B cell (primary cell): ENCODE measurements at regions not wholly inside any gene's neighbourhood (a gene's known extent, or its start where the extent isn't known, plus 50 kb on each side); places are given as distances from the start of the nearest gene placed in this dataset.

Experiments
- ATAC-seq: fragments of 200-7000 bp; cut with Tn5 transposase; one replicate; pipeline ENCODE4 v1.10.0; 2021; ENCODE audit warnings: low read depth, mild to moderate bottlenecking, moderate number of reproducible peaks, moderate library complexity
- CTCF ChIA-PET: fragments of 350-600 bp; sonication (Branson Sonifier 250); formaldehyde crosslinking; loops from one replicate; lab custom pipeline; 2021; ENCODE audit warnings: antibody characterized with exemption, inconsistent platforms; lab: Charles Lee
- POLR2A ChIA-PET: fragments of 350-600 bp; sonication (Branson Sonifier 250); formaldehyde crosslinking; loops from one replicate; lab custom pipeline; 2021; ENCODE audit warnings: antibody characterized with exemption; lab: Charles Lee
- DNase-seq: peaks from one replicate; pipeline ENCODE4 v3.0.0; 2013
- H2AFZ ChIP-seq: 2 replicates; pipeline ENCODE4 v1.6.1; 2012; ENCODE audit warnings: mild to moderate bottlenecking, low read depth, low read length; ENCODE audit not compliant: insufficient read depth, poor library complexity, severe bottlenecking
- H3K27ac ChIP-seq, 2 donors: 1 replicate in 1 of 2; 2 replicates in 1 of 2; pipeline ENCODE4 v1.5.1; 2012 to 2013; ENCODE audit warnings: low read length in 2 of 2, mild to moderate bottlenecking in 2 of 2, moderate library complexity in 1 of 2
- H3K27me3 ChIP-seq, 4 experiments: fragments of 200-600 bp in 1 of 4; sonication (generic) in 1 of 4; replicated peaks in 1 of 4; 1 replicate in 2 of 4; 2 replicates in 2 of 4; pipeline versions ENCODE4 v1.6.1 to v1.7.0; 2013 to 2016; ENCODE audit warnings: low read length in 3 of 4, mild to moderate bottlenecking in 2 of 4, mixed read lengths in 1 of 4, moderate library complexity in 1 of 4; ENCODE audit not compliant: insufficient read depth in 4 of 4, control insufficient read depth in 3 of 4; ENCODE audit errors: control extremely low read depth in 1 of 4
- H3K36me3 ChIP-seq, 2 experiments: replicated peaks in 1 of 2; 1 replicate in 1 of 2; 2 replicates in 1 of 2; pipeline versions ENCODE4 v1.6.1 to v1.7.1; 2013; ENCODE audit warnings: low read length in 1 of 2; ENCODE audit not compliant: insufficient read depth in 2 of 2, control insufficient read depth in 1 of 2; ENCODE audit errors: control extremely low read depth in 1 of 2, extremely low read depth in 1 of 2
- H3K4me1 ChIP-seq, 2 donors: fragments of 200-600 bp in 1 of 2; sonication (generic) in 1 of 2; 1 replicate in 1 of 2; 2 replicates in 1 of 2; pipeline versions ENCODE4 v1.5.1 to v1.6.1; 2013 to 2017; ENCODE audit warnings: low read length in 2 of 2; ENCODE audit not compliant: control insufficient read depth in 2 of 2, insufficient read depth in 2 of 2
- H3K4me2 ChIP-seq: replicated peaks from 2 replicates; pipeline ENCODE3; 2012; ENCODE audit warnings: mild to moderate bottlenecking, low read depth, low read length; ENCODE audit not compliant: poor library complexity, severe bottlenecking
- H3K4me3 ChIP-seq, 5 experiments: fragments of 200-600 bp in 1 of 5; sonication (generic) in 1 of 5; 1 replicate in 3 of 5; 2 replicates in 2 of 5; pipeline versions ENCODE4 v1.5.1 to v1.7.0; 2011 to 2016; ENCODE audit warnings: low read length in 4 of 5, mild to moderate bottlenecking in 4 of 5, low read depth in 2 of 5, control low read depth in 1 of 5, moderate library complexity in 1 of 5; ENCODE audit not compliant: insufficient read depth in 1 of 5; ENCODE audit errors: control extremely low read depth in 1 of 5, extremely low read depth in 1 of 5
- H3K79me2 ChIP-seq: fragments of 200-600 bp; sonication (generic); one replicate; pipeline ENCODE4 v1.6.0; 2016; ENCODE audit warnings: low read length; ENCODE audit not compliant: control insufficient read depth, insufficient read depth
- H3K9ac ChIP-seq: fragments of 200-600 bp; sonication (generic); 2 replicates; pipeline ENCODE4 v1.6.1; 2017; ENCODE audit warnings: mild to moderate bottlenecking, low read length, moderate library complexity
- H3K9me3 ChIP-seq, 3 donors: one replicate each; pipeline versions ENCODE4 v1.6.1 to v1.7.1; 2013; ENCODE audit warnings: low read length in 2 of 3; ENCODE audit not compliant: control insufficient read depth in 2 of 3, insufficient read depth in 1 of 3; ENCODE audit errors: control extremely low read depth in 1 of 3
- H4K20me1 ChIP-seq: 2 replicates; pipeline ENCODE4 v1.6.0; 2012; ENCODE audit warnings: mild to moderate bottlenecking, low read length; ENCODE audit not compliant: insufficient read depth, control insufficient read depth, poor library complexity, severe bottlenecking
- H3K27ac Mint-ChIP-seq: one replicate; pipeline ENCODE4 v1.8.0; 2021; ENCODE audit warnings: mixed read lengths
- H3K27me3 Mint-ChIP-seq: one replicate; pipeline ENCODE4 v1.8.0; 2021; ENCODE audit warnings: mixed read lengths
- H3K4me1 Mint-ChIP-seq: one replicate; pipeline ENCODE4 v1.8.0; 2021; ENCODE audit warnings: mixed read lengths
- H3K4me3 Mint-ChIP-seq: one replicate; pipeline ENCODE4 v1.8.0; 2021; ENCODE audit warnings: mixed read lengths
- H3K9me3 Mint-ChIP-seq: one replicate; pipeline ENCODE4 v1.8.0; 2022; ENCODE audit warnings: mixed read lengths; ENCODE audit not compliant: insufficient read depth
- EZH2 ChIP-seq: IDR thresholded peaks from 2 replicates; pipeline ENCODE4 v1.6.1; 2012; ENCODE audit warnings: borderline replicate concordance, low read depth, mild to moderate bottlenecking, moderate library complexity, low read length; ENCODE audit not compliant: insufficient read depth, poor library complexity, severe bottlenecking
- WGBS: methylation state at CpG from one replicate; pipeline ENCODE4 v1.1.5; 2013; ENCODE audit warnings: missing lambda C conversion rate; ENCODE audit not compliant: insufficient coverage; 5-methylcytosine and 5-hydroxymethylcytosine counted together
- intact Hi-C: fragments of 100-400 bp; cut with micrococcal nuclease; formaldehyde crosslinking; loops from one replicate; pipeline ENCODE4 v1.10.0; 2022
- TF ChIP-seq, protein P1 (sequence below): fragments of 200-600 bp; IDR thresholded peaks from one replicate; pipeline ENCODE4 v1.8.0; 2022; ENCODE audit warnings: antibody characterized with exemption, mild to moderate bottlenecking

DNA sequence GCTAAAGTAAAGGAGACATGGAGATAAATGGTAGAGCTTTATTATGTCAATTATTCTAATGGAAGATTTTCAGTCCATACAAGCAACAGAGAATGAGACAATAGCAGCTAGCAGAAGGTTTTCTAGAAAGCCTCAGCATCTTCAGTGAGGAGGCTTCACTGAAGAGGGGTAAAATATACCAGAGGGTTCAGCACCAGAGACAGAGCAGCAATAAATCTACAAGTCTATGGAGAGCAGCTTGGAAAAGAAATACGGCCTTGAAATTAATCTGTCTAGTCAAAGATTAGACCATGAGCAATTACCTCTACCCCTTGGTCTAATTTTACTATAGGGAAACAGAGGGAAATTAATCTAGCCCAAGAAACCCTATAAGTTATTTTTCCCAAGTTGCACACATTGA, 185.7 kb upstream of the CRIM1 start:
- WGBS, result no CpG with 5 or more reads among the region's 1 CpG
- H3K27me3 ChIP-seq, result no peaks in the 10 kb centered on the region
- Mint-ChIP-seq H3K4me3 (no peak overlapping the region), H3K27me3 (no peaks in the 10 kb centered on the region), H3K27ac (no peak overlapping the region), H3K4me1 (no peaks in the 10 kb centered on the region), H3K9me3 (no peaks in the 10 kb centered on the region)
- no peak overlapping the region for H3K27ac ChIP-seq
- no peak overlapping the region for H3K9ac ChIP-seq
- no peak for DNase-seq
- no peak for ATAC-seq
- no peak for TF ChIP-seq EZH2
- TF ChIP-seq, protein P1, sequence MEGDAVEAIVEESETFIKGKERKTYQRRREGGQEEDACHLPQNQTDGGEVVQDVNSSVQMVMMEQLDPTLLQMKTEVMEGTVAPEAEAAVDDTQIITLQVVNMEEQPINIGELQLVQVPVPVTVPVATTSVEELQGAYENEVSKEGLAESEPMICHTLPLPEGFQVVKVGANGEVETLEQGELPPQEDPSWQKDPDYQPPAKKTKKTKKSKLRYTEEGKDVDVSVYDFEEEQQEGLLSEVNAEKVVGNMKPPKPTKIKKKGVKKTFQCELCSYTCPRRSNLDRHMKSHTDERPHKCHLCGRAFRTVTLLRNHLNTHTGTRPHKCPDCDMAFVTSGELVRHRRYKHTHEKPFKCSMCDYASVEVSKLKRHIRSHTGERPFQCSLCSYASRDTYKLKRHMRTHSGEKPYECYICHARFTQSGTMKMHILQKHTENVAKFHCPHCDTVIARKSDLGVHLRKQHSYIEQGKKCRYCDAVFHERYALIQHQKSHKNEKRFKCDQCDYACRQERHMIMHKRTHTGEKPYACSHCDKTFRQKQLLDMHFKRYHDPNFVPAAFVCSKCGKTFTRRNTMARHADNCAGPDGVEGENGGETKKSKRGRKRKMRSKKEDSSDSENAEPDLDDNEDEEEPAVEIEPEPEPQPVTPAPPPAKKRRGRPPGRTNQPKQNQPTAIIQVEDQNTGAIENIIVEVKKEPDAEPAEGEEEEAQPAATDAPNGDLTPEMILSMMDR, result no peak
- H2AFZ ChIP-seq, result no peak overlapping the region
- POLR2A ChIA-PET, result no interaction called here
- H3K4me2 ChIP-seq, result no peak overlapping the region
- H3K9me3 ChIP-seq, result no peaks in the 10 kb centered on the region
- intact Hi-C loops, result no loop called here
- H3K79me2 ChIP-seq, result no peaks in the 10 kb centered on the region
- H4K20me1 ChIP-seq, result no peaks in the 10 kb centered on the region
- no peaks in the 10 kb centered on the region for H3K36me3 ChIP-seq
- no peaks in the 10 kb centered on the region for H3K4me1 ChIP-seq
- H3K4me3 ChIP-seq, result no peak overlapping the region
- CTCF ChIA-PET, result no interaction called here

DNA sequence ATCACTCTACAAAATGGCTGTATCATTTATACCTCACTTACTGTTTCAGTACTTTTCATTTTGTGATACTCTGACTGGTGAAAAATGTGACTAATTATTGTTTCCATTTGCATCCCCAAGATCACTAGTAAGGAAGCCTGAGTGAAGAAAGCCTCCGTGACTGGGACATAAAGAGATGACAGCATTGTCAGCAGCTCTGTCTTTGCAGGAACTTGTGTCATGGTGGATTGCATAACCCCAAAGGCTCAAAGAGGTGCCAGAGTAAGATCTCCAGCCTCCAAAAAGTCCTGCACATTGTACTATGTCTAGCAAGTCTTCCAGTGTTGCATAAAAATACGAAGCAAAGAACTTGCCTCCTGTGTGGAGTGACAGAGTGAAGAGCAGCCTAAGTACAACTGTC, 187.5 kb upstream of the CRIM1 start:
- H3K27me3 Mint-ChIP-seq, result no peaks in the 10 kb centered on the region
- ChIA-PET POLR2A (no interaction called here), CTCF (no interaction called here)
- TF ChIP-seq, protein P1, result no peak
- TF ChIP-seq EZH2, result no peak
- Histone ChIP-seq H3K9me3 (no peaks in the 10 kb centered on the region), H3K27me3 (no peaks in the 10 kb centered on the region), H3K36me3 (no peaks in the 10 kb centered on the region), H3K9ac (no peak overlapping the region), H3K4me1 (no peaks in the 10 kb centered on the region), H3K4me2 (no peak overlapping the region), H4K20me1 (no peaks in the 10 kb centered on the region), H3K4me3 (no peak overlapping the region), H3K79me2 (no peaks in the 10 kb centered on the region), H3K27ac (no peak overlapping the region), H2AFZ (no peak overlapping the region)
- no peak overlapping the region for H3K4me3 Mint-ChIP-seq
- H3K9me3 Mint-ChIP-seq, result no peaks in the 10 kb centered on the region
- WGBS, result 100% methylated on average over 2 of the region's 2 CpGs
- ATAC-seq (no peak), DNase-seq (no peak)
- intact Hi-C loops, result no loop called here
- H3K4me1 Mint-ChIP-seq, result no peaks in the 10 kb centered on the region
- H3K27ac Mint-ChIP-seq, result no peak overlapping the region
